HG02840 (cell line): ENCODE measurements at regions not wholly inside any gene's neighbourhood (a gene's known extent, or its start where the extent isn't known, plus 50 kb on each side); places are given as distances from the start of the nearest gene placed in this dataset.
A peak's percentile ranks its signal among the peaks of the same experiment; 100 is the strongest.

Experiments used
- ATAC-seq: cut with Tn5 transposase; IDR thresholded peaks from one replicate; pipeline ENCODE4 v1.9.1; 2021; ENCODE audit warnings: mild to moderate bottlenecking, moderate library complexity, moderate number of reproducible peaks; ENCODE audit not compliant: unreplicated experiment, low FRiP score

DNA sequence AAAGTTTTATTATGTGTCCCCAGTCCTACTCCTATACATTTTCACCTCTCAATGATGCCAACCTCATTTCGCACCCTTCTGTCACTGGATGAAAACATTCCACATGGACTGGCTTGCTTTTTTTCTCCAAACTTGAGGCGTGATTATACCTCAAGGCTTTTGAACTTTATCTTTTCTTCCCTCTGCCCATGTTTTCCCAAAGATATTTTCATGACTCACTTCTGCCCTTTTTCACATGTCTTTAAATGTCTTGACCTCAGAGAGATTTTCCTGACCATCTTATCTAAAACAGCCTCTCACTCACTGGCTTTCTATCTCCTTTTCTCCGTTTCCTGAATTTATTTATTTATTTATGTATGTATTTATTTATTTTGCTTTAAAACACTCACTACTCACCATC, 659.0 kb downstream of the PTPRC start:
- no peak for ATAC-seq

- ATAC-seq = no peak
These were observed 660.0 kb downstream of the PTPRC start for GRCh38 chr1:199298825-199299224.

DNA sequence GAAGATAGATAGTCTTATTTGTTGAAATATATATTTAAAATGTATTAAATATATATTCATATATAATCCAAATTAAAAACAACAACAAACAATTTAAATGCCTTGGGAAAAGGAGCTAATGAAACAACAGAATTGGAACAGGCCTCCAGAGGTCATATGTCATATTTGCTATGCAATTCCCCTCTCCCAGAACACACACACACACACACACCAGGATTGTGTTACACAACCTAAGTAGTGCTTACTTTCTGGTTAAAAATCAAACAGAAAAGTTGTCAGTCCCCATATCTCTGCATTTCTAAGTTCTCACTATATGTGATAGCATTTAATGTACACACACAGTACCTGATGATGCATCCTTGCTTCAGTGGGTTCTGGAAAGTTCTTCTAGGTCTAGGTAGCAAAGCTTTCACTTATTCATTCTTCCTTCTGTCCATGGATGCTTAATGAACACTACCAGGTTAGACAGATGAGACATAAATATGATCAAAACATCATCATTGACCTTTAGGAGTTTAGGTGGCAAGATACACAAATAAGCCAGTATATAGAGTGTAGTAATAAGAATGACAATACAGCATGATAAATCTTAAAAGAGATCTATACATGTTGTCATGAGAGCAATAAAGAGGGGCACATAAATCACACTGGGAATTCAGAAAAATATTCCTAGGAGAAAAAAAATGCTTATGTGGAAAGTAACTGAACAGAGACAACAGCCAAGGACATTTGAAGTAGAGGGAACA, 662.8 kb downstream of the PTPRC start:
- no peak for ATAC-seq

DNA sequence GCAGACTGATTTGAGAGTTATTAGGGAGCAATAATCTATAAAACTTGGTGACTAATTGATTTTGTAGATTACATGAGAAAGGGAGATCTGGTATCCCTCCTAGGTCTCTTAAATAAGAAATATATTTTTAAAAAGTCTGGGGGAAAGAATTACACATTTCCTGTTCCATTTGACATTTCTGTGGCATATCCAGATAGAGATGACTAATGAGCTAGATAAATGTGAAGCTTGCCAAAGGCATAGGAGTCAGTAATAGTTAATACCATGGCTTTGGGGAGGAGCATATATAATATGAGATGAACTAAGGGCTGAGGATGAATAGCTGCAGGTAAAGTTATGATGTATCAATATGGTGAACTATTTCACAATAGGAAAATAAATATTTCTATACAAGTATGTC, 663.7 kb downstream of the PTPRC start:
- no peak for ATAC-seq

DNA sequence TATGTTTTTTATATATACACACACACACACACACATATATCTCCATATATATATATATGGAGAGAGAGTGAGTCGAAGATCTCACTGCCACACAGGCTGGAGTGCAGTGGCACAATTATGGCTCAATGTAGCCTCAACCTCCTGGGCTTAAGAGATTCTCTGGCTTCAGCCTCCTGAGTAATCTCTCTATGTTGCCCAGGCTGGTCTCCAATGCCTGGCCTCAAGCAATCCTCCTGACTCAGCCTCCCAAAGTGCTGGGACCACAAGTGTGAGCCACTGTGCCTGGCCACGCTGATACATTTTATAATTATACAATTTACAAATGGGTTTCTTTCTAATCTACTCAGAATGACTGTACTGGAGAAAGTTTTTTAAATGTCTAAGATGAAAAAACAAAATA, 664.2 kb downstream of the PTPRC start:
- ATAC-seq = no peak

DNA sequence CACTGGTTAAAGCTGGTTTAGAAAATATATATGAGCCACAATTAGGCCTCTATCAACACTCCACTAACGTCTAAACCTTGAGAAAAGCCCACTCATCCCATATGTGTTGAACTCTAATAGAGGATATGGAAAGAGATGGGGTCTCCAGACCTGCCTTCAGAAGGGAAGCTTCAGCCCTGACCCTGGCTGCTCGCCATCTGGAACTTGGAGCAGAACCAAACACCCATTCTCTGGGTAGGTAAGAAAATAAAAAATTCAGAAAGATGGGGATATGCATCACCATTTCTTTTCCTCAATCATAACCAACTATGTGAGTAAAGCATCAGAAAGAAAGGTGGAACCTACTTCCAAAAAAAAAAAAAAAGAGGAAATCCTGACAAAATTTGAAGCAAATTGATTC, 666.2 kb downstream of the PTPRC start:
- no peak for ATAC-seq

DNA sequence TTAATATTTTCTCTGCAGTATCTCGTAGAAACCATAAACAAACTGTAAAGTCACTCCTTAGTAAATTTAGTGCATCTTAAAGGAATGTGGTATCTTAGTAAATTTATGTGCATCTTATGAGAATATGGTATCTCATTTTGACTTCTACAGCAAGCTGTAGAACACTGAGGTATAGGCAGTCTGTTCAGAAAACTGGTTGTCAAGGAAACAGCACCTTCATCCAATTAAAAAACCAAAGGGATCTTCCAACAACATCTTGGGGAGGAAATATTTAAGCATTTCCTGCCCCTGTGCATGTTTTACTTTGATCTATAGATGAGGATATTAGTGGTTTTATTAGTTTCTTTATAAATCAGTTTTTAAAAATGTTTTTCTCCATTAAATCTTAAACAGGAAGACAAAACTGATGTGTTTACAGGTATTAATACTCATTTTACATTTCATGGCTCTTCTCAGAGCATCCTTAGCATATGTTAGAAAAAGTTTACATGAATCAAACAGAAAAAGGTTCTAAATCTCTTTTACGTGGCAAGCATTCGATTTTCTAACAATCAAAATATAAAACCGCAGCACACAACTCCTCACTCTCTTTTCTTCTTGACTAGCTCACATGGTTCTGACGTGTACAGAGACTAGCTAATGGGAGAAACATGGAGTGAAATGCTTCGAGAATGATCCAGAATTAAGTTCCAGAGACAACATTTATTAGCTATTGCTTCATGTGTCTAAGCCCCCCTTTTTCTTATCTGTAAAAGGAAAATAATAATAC, 668.8 kb downstream of the PTPRC start:
- ATAC-seq = no peak

DNA sequence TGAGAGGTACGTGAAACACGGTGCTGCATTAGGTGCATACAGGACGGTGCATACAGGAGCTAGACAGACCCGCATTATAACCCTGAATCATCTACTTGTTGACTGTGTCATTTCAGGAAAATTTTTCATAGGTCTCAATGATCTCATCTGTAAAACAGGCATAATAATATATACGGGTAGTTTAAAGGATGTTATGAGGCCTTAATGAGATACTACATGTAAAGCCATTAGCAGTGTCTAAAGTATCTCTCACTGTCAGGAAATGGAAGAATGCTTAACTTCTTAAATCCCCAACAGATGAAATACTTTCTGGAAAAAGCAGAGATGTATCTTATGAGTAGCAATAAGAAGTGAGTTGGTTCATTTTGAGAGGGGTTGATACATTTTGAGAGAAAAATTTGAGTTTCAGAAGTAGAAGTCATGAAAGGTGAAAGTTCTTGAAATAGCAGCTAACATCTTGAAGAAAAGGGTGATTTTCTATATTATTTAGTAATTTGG, 669.6 kb downstream of the PTPRC start:
- ATAC-seq = peak; percentile 70

GRCh38 chr1:199310708-199311107, 671.9 kb downstream of the PTPRC start:
- ATAC-seq = no peak

GRCh38 chr1:199311478-199312262, 672.8 kb downstream of the PTPRC start:
- ATAC-seq = no peak

DNA sequence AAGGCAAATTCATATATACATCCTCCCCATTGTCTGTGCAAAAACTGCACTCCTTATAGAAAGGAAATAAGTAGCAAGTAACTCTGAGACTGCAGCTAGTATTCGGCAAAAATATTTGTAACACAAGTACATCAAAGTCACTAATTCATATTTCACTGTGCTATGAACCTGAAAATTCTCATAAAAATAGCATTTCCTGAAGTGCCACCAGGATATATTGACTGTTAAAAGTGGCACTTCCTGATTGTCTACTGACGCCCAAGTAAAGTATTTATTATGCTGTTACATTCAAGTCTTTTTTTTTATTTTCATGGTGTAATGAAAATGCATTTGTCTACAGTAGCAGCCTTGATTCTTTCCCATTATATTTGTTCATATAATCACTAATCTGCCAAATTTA, 673.8 kb downstream of the PTPRC start:
- ATAC-seq = no peak

- no peak for ATAC-seq
These were observed 674.6 kb downstream of the PTPRC start for GRCh38 chr1:199313444-199313843.

DNA sequence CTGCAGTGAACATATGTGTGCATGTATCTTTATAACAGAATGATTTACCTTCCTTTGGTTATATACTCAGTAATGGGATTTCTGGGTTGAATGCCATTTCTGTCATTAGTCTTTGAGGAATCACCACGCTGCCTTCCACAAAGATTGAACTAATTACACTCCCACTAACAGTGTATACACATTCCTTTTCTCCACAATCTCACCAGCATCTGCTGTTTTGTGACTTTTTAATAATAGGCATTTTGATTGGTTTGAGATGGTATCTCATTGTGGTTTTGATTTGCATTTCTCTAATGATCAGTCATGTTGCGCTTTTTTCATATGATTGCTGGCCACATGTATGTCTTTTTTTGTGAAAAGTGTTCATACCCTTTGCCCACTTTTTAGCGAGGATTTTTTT, 680.5 kb downstream of the PTPRC start:
- ATAC-seq = no peak

- no peak for ATAC-seq
These were observed 683.4 kb downstream of the PTPRC start for GRCh38 chr1:199322278-199322677.

GRCh38 chr1:199333180-199333579, 694.3 kb upstream of the NR5A2 start:
- ATAC-seq = no peak

GRCh38 chr1:199335496-199335895, 692.0 kb upstream of the NR5A2 start:
- no peak for ATAC-seq

- no peak for ATAC-seq
These were observed 690.5 kb upstream of the NR5A2 start for GRCh38 chr1:199336745-199337640.

- no peak for ATAC-seq
These were observed 688.8 kb upstream of the NR5A2 start for GRCh38 chr1:199338760-199339159.

GRCh38 chr1:199352351-199352750, 675.2 kb upstream of the NR5A2 start:
- ATAC-seq = no peak

DNA sequence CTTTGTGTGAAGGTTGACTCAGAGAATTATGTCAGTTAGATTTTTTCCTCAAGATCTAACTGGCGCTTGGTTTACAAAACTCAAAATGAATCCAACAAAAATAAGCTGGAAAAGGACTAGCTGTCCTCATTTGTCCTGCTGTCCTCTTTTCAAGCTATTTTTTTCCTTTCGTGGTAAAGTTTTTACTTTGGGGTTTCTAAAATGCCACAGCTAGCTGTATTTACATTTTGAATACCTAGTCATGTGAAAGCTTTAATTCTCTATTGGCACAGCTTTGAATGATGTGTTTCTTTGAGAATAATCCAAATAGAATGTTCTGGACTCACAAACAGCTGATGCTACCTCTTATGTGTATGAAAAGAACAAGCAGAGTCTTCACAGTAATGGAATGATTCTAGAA, 673.6 kb upstream of the NR5A2 start:
- ATAC-seq = no peak
